HUES48 (cell line): ENCODE measurements at regions not wholly inside any gene's neighbourhood (a gene's known extent, or its start where the extent isn't known, plus 50 kb on each side); places are given as distances from the start of the nearest gene placed in this dataset.

Source experiments
- H3K27ac ChIP-seq: one replicate; pipeline ENCODE4 v1.7.0; 2013; ENCODE audit warnings: low read depth, low read length, inconsistent platforms
- H3K27me3 ChIP-seq: 2 replicates; pipeline ENCODE4 v1.6.1; 2013; ENCODE audit warnings: mild to moderate bottlenecking, low read length; ENCODE audit not compliant: control insufficient read depth, insufficient read depth
- H3K36me3 ChIP-seq: 2 replicates; pipeline ENCODE4 v1.6.1; 2013; ENCODE audit warnings: low read length; ENCODE audit not compliant: control insufficient read depth, insufficient read depth
- H3K4me1 ChIP-seq: 2 replicates; pipeline ENCODE4 v1.6.1; 2013; ENCODE audit warnings: mild to moderate bottlenecking, low read length; ENCODE audit not compliant: control insufficient read depth, insufficient read depth
- H3K4me3 ChIP-seq: 2 replicates; pipeline ENCODE4 v1.5.1; 2013; ENCODE audit warnings: mild to moderate bottlenecking, low read depth, low read length
- H3K9ac ChIP-seq: 2 replicates; pipeline ENCODE4 v1.6.1; 2013; ENCODE audit warnings: mild to moderate bottlenecking, low read depth, low read length, moderate library complexity
- H3K9me3 ChIP-seq: 2 replicates; pipeline ENCODE4 v1.6.1; 2013; ENCODE audit warnings: low read length; ENCODE audit not compliant: control insufficient read depth, insufficient read depth

DNA sequence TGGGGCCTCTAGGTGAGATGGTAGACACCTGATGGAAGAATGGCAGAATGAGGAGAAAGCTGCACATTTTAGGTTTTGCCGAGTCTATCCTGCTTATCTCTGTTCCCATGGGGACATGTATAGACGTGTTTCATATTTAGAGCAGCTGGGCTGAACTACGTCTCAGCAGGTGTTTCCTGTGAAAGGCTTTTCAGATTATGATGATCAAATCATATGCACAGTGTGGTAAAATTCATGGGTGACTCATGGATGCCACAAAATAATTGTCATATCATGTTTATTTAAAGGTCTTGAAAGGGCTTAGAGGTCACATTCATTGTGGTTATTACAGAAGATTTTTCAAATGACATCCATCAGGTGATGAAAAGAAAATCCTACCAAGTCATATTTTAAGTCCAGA, 90.5 kb downstream of the ICOS start:
- H3K36me3 ChIP-seq: no peaks in the 10 kb centered on the region
- H3K9me3 ChIP-seq: no peaks in the 10 kb centered on the region
- no peaks in the 10 kb centered on the region; the same call in 1 of the 2 replicates for H3K4me1 ChIP-seq
- H3K27me3 ChIP-seq: no peaks in the 10 kb centered on the region
- H3K9ac ChIP-seq: no peak overlapping the region
- H3K4me3 ChIP-seq: no peak overlapping the region
- H3K27ac ChIP-seq: no peak overlapping the region

DNA sequence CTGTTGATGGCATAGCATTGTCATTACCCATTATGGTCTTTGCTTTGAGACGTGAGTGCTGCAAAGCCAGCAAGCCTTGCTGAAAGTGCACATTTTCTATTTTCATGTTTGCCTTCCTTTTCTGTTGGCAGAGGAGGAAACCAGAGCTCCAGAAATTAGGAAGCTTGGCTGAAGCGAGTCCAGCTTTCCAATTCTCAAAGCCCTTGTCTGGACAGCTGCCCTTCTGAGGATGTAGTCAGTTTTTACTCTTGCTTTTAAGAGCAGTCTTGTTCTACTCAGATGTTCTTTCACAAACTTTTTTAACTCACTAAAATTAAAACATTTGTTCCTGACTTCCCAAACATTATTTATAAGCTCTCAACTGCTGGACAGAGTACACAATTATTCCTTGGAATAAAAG, 93.8 kb downstream of the ICOS start:
- H3K4me3 ChIP-seq: no peak overlapping the region
- H3K4me1 ChIP-seq: no peaks in the 10 kb centered on the region
- H3K36me3 ChIP-seq: no peaks in the 10 kb centered on the region
- H3K27me3 ChIP-seq: no peaks in the 10 kb centered on the region
- H3K27ac ChIP-seq: no peak overlapping the region
- H3K9me3 ChIP-seq: no peaks in the 10 kb centered on the region
- no peak overlapping the region for H3K9ac ChIP-seq

DNA sequence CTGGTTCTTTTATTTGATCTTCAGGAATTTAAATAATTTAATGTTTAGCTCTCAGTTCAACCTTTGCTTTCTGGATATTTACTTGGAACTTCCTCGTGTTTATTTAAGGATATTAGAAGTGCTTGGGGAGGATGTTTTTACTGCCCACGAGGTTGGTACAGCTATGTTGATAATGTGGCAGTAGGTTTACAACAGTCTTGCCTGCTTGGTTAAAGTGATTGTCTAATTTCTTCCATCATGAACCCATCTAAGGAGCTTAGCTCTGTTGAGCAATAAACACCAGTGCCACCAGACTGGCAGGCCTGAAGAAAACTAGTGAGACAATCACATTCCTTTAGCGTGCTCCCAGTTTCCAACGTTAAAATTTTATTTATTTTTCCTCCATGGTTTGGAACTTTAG, 94.5 kb downstream of the ICOS start:
- H3K27ac ChIP-seq: no peak overlapping the region
- H3K36me3 ChIP-seq: no peaks in the 10 kb centered on the region
- no peaks in the 10 kb centered on the region for H3K27me3 ChIP-seq
- H3K9ac ChIP-seq: no peak overlapping the region
- no peak overlapping the region for H3K4me3 ChIP-seq
- no peaks in the 10 kb centered on the region for H3K4me1 ChIP-seq
- no peaks in the 10 kb centered on the region for H3K9me3 ChIP-seq

DNA sequence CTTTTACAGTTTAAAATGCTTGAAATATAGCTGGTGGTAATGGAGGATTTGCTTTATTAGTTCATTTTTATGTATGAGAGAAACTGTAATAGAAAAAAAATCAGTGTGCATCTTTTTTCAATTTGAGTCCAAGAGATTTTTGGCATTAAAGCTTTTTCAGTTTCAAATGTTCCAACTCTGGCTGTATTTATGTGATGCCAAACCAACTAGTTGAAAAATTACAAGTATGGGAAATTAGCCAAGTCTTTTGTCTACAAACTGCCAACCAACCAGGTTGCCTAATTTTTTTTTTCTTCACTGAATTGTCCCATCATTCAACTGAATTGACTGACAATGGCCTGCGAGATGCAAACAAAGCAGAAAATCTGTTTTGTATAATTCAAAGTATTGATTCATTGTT, 95.7 kb downstream of the ICOS start:
- H3K9me3 ChIP-seq: no peaks in the 10 kb centered on the region
- no peaks in the 10 kb centered on the region for H3K4me1 ChIP-seq
- H3K27me3 ChIP-seq: no peaks in the 10 kb centered on the region
- H3K27ac ChIP-seq: no peak overlapping the region
- no peak overlapping the region for H3K4me3 ChIP-seq
- H3K36me3 ChIP-seq: no peaks in the 10 kb centered on the region
- no peak overlapping the region for H3K9ac ChIP-seq

DNA sequence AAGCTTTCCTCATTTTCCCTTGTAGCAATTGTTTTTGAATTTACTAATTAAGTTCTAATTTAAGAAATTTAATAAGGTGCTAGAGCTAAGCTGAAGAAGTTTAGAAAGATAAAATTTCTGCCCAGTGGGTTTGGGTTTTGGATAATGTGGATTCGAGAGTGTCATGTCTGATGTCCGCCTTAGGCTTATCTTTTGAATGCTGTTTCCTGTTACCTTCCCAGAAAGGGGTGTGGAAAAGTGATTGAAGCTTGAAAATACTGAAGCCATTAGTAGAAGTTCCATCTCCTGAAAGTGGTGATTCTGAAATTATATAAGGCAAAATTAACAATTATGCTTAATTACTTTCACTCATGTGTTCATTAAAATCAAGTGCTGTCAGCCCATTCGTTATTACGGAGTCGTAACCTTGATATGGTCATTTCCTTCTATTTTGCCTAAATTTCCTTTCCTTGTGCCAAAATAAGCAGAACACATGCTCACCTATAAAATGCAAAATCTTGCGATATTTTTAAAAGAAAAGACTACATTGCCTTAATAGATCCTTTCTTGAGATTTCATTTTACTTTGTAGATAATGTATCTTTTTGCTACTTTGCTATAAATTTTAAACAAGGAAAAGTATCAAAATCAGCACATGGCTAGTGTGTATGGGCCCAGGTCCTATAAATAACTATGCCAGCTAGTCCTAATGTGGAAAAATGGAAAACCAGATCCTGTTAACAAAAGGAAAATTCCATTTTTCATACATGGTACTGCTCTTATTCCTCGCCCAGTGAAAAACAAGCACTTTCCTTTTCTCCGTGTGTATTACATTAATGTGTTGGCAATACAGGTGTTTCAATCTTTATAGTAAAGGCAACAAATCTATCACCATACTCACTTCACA, 97.3 kb downstream of the ICOS start:
- Histone ChIP-seq H3K4me1 (no peaks in the 10 kb centered on the region), H3K9ac (no peak overlapping the region), H3K27me3 (no peaks in the 10 kb centered on the region), H3K4me3 (no peak overlapping the region), H3K27ac (no peak overlapping the region), H3K9me3 (no peaks in the 10 kb centered on the region), H3K36me3 (no peaks in the 10 kb centered on the region)

DNA sequence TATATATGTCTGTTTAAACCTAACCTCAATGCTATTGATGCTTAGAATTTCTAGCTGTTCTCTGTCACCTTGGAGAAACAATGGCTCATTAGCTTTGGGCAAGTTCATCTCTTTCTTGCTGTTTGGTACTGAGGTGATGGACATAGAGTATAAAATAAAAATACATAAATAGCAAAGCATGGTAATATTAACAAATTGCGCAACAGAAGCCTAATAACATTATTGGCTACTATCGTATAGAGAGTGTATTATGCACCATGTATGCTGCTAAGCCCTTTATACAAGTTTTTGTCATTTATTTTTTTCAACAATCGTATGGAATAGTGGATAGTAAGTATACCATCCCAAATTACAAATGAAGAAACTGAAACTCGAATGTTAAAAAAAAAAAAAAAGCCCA, 100.1 kb downstream of the ICOS start:
- no peak overlapping the region for H3K27ac ChIP-seq
- H3K4me1 ChIP-seq: no peaks in the 10 kb centered on the region
- H3K4me3 ChIP-seq: no peak overlapping the region
- no peak overlapping the region for H3K9ac ChIP-seq
- H3K9me3 ChIP-seq: no peaks in the 10 kb centered on the region
- no peaks in the 10 kb centered on the region for H3K36me3 ChIP-seq
- no peaks in the 10 kb centered on the region for H3K27me3 ChIP-seq

DNA sequence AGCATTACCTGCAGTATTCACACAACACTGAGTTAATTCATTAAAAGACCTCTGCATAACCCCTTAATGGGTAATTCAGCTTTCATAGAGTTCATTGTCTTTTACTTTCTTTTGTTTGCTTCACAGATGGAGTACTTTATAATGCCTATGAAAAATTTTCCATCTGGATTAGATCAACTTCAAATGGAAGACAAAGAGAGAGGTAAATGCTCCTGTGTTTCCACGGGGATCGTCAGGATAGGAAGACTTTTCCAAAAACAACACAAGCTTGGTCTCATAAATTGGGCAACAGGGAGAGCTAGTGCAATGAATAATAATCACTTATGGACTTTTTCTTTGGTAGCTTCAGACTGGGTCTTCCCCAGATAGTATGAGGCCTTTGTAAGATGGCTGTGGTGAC, 100.7 kb downstream of the ICOS start:
- no peaks in the 10 kb centered on the region for H3K4me1 ChIP-seq
- no peak overlapping the region for H3K9ac ChIP-seq
- H3K27me3 ChIP-seq: no peaks in the 10 kb centered on the region
- no peaks in the 10 kb centered on the region for H3K9me3 ChIP-seq
- no peaks in the 10 kb centered on the region for H3K36me3 ChIP-seq
- H3K27ac ChIP-seq: no peak overlapping the region
- no peak overlapping the region for H3K4me3 ChIP-seq

DNA sequence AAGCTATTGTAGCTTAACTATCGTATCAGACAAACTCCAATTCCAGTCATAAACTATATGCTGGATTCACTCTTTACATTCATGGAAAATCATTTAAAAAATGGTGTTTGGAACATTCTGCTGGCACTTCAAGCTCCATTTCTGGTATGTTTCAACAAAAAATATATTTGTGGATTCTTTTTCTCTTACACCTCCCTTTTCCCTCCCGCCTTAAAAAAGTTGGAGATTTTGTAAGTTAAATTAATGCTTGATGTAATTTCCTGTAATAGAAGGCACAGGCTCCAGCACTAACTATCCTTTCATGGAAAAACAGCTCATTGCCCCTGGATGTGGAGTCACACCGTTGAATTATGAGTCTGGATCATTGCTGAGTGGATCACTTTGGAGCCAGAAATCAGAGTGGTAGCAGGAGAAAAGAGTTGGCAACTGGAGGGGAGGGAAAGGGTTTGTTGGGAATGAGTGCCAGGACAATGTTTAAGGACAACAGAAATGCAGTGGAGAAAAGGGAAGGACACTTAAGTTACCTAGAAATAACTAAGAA, 102.8 kb downstream of the ICOS start:
- Histone ChIP-seq H3K36me3 (no peaks in the 10 kb centered on the region), H3K4me3 (no peak overlapping the region), H3K4me1 (no peaks in the 10 kb centered on the region), H3K27ac (no peak overlapping the region), H3K9me3 (no peaks in the 10 kb centered on the region), H3K27me3 (no peaks in the 10 kb centered on the region), H3K9ac (no peak overlapping the region)

DNA sequence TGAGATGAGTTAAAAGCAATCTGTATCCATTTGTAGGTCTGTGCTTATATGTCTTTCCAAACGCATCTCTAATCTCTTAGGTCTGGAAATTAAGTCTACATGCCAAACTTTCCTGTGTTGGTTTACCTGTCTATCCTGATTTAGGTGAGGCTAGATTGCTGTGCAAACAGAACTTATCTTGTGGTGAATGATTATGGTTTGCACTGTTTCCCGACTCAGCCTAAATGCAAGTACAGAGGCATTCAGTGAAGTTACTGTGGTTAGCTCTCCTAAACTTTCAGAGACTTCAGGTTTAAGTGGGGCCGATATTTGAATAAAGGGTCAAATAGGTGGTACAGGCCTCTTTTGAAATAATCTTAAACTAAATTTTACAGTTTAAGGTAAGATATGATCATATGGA, 103.5 kb downstream of the ICOS start:
- Histone ChIP-seq H3K4me1 (no peaks in the 10 kb centered on the region), H3K9me3 (no peaks in the 10 kb centered on the region), H3K27ac (no peak overlapping the region), H3K9ac (no peak overlapping the region), H3K27me3 (no peaks in the 10 kb centered on the region), H3K4me3 (no peak overlapping the region), H3K36me3 (no peaks in the 10 kb centered on the region)

DNA sequence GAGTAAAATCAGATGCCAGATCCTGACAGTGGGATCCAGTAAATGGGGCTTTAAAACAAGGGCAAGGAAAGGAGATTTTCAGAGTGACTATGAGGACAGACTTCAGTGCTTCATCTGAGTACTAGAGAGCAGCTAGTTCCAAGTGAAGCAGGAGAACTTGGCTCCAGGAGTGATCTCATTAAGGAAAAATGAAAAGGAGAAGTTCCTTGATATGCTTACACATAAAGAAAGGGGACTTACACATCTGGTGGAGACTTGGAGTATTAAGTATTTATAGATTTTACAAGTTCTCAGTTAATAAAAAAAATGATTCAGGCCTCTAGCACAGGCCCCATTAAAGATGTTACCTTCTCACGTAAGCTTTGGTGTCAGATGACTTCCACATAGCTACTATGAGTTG, 105.8 kb downstream of the ICOS start:
- H3K27ac ChIP-seq: no peak overlapping the region
- no peaks in the 10 kb centered on the region for H3K36me3 ChIP-seq
- H3K9ac ChIP-seq: no peak overlapping the region
- H3K4me1 ChIP-seq: 0 out of 2 replicates have a peak, but pooled peaks cover 6% of the 10 kb centered on the region
- H3K27me3 ChIP-seq: no peaks in the 10 kb centered on the region
- H3K9me3 ChIP-seq: no peaks in the 10 kb centered on the region
- H3K4me3 ChIP-seq: no peak overlapping the region

DNA sequence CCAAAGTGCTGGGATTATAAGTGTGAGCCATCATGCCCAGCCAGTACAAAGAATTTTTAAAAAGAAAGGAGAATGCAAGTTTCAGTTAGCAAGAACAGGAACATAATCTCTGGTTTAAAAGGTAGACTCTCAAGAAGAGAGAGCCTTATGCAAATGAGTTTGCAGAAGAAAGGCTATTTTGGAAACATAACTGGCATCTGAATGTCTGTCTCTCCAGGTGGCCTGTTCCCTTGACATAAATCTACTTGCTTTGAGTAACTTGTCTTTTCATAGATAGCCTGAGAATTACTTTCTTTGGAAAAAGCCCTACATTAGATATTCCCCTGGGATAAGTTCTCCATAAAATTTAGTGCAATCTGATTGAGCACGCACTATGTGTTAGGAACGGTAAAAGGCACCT, 109.6 kb downstream of the ICOS start:
- Histone ChIP-seq H3K4me1 (0 out of 2 replicates have a peak, but pooled peaks cover 6% of the 10 kb centered on the region), H3K9ac (no peak overlapping the region), H3K36me3 (no peaks in the 10 kb centered on the region)

More for the DNA sequence above, 109.6 kb downstream of the ICOS start:
- no peak overlapping the region for H3K27ac ChIP-seq
- H3K27me3 ChIP-seq: no peaks in the 10 kb centered on the region
- H3K4me3 ChIP-seq: no peak overlapping the region
- no peaks in the 10 kb centered on the region for H3K9me3 ChIP-seq
